Fibroblast of villous mesenchyme (primary cell): ENCODE measurements at regions not wholly inside any gene's neighbourhood (a gene's known extent, or its start where the extent isn't known, plus 50 kb on each side); places are given as distances from the start of the nearest gene placed in this dataset.

Experiments
- DNase-seq: peaks from one replicate; pipeline ENCODE4 v3.0.0-alpha.2; 2010; ENCODE audit warnings: low read depth
- H3K4me3 ChIP-seq: 2 replicates; pipeline ENCODE4 v1.5.1; 2011; ENCODE audit warnings: low read depth, mild to moderate bottlenecking, low read length
- CTCF ChIP-seq: IDR thresholded peaks from 2 replicates; pipeline ENCODE4 v1.5.1; 2012; ENCODE audit warnings: low read depth, mild to moderate bottlenecking, low read length; ENCODE audit not compliant: insufficient read depth

DNA sequence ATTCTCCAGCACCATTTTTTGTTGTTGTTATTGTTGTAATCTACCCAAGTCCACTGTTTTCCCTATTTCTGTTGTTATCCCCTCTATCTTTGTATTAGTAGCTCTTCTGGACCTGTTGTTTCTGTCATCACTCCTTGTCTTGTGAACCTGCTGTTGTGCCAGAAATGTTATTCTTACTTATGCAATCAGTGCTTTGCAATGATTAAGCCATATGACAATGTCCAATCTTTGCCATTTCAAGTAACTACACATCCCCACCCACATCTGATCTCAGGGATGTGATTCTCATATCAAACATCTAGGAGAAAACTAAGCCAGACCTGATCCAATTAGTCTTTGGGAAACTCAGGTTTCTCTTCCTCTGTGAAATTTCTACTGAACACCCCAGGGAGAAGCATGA is 472.6 kb upstream of the KLHL1 start:
- no peak for TF ChIP-seq CTCF
- DNase-seq, result no peak
- no peak overlapping the region for H3K4me3 ChIP-seq

DNA sequence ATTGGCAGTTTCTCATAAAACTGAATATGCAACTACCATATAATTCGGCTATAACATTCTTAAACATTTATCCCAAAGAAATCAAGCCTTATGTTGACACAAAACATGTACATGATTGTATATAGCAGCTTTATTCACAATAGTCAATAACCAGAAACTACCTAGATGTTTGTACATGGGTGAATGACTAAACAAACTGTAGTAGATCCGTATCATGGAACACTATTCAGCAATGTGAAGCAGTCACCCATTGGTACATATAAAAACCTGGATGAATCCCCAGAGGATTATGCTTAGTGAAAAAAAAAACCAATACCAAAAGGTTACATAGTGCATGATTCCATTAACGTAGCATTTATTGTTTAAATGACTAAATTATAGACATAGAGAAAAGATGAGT is 471.7 kb upstream of the KLHL1 start:
- no peak overlapping the region for H3K4me3 ChIP-seq
- DNase-seq, result no peak
- TF ChIP-seq CTCF, result no peak

GRCh38 chr13:70571221-70571620 is 463.0 kb upstream of the KLHL1 start:
- no peak for TF ChIP-seq CTCF
- H3K4me3 ChIP-seq, result no peak overlapping the region
- no peak for DNase-seq

- DNase-seq, result peak; percentile 30
- H3K4me3 ChIP-seq, result no peak overlapping the region
- TF ChIP-seq CTCF, result peak; percentile 51
Observed at GRCh38 chr13:70568571-70568970, 460.3 kb upstream of the KLHL1 start.

- H3K4me3 ChIP-seq, result no peak overlapping the region
- no peak for TF ChIP-seq CTCF
- DNase-seq, result no peak
Observed at GRCh38 chr13:70544706-70545105, 436.5 kb upstream of the KLHL1 start.

DNA sequence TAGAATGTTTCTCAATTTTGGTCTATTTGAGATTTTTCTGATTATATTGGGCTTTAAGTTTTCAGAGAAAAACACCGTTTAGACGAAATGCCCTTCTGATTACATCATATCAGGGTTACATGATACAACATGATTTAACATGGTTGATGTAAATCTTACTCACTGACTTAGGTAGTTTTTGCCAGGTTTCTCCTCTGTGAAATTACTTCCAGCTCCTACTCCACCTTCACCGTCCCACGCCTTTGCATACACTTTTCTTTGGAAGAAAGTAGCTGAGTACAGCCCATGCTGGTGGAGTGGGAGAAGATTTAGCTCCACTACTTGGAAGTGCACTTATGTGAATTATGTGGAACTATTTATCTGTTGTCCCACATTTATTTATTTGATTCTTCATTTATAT is 433.2 kb upstream of the KLHL1 start:
- no peak for TF ChIP-seq CTCF
- no peak for DNase-seq
- no peak overlapping the region for H3K4me3 ChIP-seq

- no peak for TF ChIP-seq CTCF
- no peak for DNase-seq
- no peak overlapping the region for H3K4me3 ChIP-seq
Observed at GRCh38 chr13:70534466-70534865, 426.2 kb upstream of the KLHL1 start.
